ENCODE measurements at regions not wholly inside any gene's neighbourhood (a gene's known extent, or its start where the extent isn't known, plus 50 kb on each side); places are given as distances from the start of the nearest gene placed in this dataset.

DNA sequence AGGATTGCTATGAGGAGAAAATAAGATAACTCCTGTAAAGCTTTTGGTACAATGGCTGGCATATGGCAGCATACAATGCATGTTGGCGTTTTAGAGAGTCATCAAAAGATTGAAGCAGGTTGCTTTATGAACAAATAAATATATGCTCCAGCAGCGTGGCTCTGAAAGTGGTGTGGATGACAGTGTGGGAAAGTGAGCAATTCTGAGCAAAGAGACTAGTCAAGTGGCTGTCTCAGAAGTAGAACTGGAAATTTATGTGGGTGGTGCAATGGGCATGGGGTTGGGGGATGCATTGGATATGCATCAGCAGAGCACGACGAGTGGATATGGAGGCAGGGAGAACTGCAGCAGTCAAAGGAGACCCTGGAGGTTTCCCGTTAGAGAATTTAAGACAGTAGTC, 66.2 kb upstream of the PHACTR2 start:
- TF ChIP-seq, protein P1, sequence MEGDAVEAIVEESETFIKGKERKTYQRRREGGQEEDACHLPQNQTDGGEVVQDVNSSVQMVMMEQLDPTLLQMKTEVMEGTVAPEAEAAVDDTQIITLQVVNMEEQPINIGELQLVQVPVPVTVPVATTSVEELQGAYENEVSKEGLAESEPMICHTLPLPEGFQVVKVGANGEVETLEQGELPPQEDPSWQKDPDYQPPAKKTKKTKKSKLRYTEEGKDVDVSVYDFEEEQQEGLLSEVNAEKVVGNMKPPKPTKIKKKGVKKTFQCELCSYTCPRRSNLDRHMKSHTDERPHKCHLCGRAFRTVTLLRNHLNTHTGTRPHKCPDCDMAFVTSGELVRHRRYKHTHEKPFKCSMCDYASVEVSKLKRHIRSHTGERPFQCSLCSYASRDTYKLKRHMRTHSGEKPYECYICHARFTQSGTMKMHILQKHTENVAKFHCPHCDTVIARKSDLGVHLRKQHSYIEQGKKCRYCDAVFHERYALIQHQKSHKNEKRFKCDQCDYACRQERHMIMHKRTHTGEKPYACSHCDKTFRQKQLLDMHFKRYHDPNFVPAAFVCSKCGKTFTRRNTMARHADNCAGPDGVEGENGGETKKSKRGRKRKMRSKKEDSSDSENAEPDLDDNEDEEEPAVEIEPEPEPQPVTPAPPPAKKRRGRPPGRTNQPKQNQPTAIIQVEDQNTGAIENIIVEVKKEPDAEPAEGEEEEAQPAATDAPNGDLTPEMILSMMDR (IDR thresholded peaks at IDR 0.05): no peak
- no peak for TF ChIP-seq EZH2 (IDR thresholded peaks at IDR 0.05)
- no peak for TF ChIP-seq EZH2phosphoT487 (IDR thresholded peaks at IDR 0.05)
